Panc1 (cell line): ENCODE measurements at regions not wholly inside any gene's neighbourhood (a gene's known extent, or its start where the extent isn't known, plus 50 kb on each side); places are given as distances from the start of the nearest gene placed in this dataset.

Source experiments
- ATAC-seq: fragments of 200-7000 bp; cut with Tn5 transposase; 2 replicates; pipeline ENCODE4 v1.9.1; 2020; ENCODE audit warnings: mild to moderate bottlenecking, moderate library complexity
- BruUV-seq: library from RNA; stranded (reverse); fragments of 400-500 nt; replicated peaks from 2 replicates; lab custom pipeline; 2021; lab: Mats Ljungman, UMichigan
- CTCF ChIA-PET: fragments of 300-600 bp; sonication (Branson Sonifier 250); formaldehyde crosslinking; loops from one replicate; lab custom pipeline; 2022; ENCODE audit warnings: antibody characterized with exemption; lab: Charles Lee
- POLR2A ChIA-PET: fragments of 300-600 bp; sonication (Branson Sonifier 250); formaldehyde crosslinking; loops from one replicate; lab custom pipeline; 2022; ENCODE audit warnings: antibody characterized with exemption; lab: Charles Lee
- DNase-seq: peaks from one replicate; pipeline ENCODE4 v3.0.0-alpha.2; 2010; ENCODE audit warnings: low read depth, low spot score
- H3K27ac ChIP-seq: 2 replicates; pipeline ENCODE4 v1.5.1; 2011; ENCODE audit warnings: mild to moderate bottlenecking, low read length, inconsistent platforms
- H3K27me3 ChIP-seq: fragments of 200-500 bp; sonication (Bioruptor generic); 2 replicates; pipeline ENCODE4 v1.6.0; 2014; ENCODE audit warnings: low read length, inconsistent platforms; ENCODE audit not compliant: control insufficient read depth, insufficient read depth
- H3K36me3 ChIP-seq: fragments of 200-500 bp; sonication (Bioruptor generic); 2 replicates; pipeline ENCODE4 v1.5.1; 2014; ENCODE audit warnings: inconsistent platforms, mild to moderate bottlenecking, low read length, moderate library complexity; ENCODE audit not compliant: control insufficient read depth, insufficient read depth
- H3K4me1 ChIP-seq: 2 replicates; pipeline ENCODE4 v1.5.1; 2011; ENCODE audit warnings: inconsistent platforms, mild to moderate bottlenecking, low read length, moderate library complexity; ENCODE audit not compliant: control insufficient read depth, insufficient read depth
- H3K4me3 ChIP-seq, 2 experiments: 2 replicates each; pipeline ENCODE4 v1.5.1; 2011 to 2012; ENCODE audit warnings: low read depth in 2 of 2, low read length in 2 of 2, mild to moderate bottlenecking in 2 of 2, inconsistent platforms in 1 of 2, moderate library complexity in 1 of 2
- H3K9me3 ChIP-seq: fragments of 200-500 bp; sonication (Bioruptor generic); 2 replicates; pipeline ENCODE4 v1.5.1; 2014; ENCODE audit warnings: low read depth, mild to moderate bottlenecking, inconsistent platforms, low read length, moderate library complexity; ENCODE audit not compliant: control insufficient read depth, insufficient read depth
- POLR2AphosphoS5 ChIP-seq: IDR thresholded peaks from 2 replicates; pipeline ENCODE4 v1.6.1; 2012; ENCODE audit warnings: mild to moderate bottlenecking, low read depth, low read length, moderate library complexity
- SIN3A ChIP-seq: IDR thresholded peaks from 2 replicates; pipeline ENCODE4 v1.6.1; 2012; ENCODE audit warnings: low read depth, mild to moderate bottlenecking, low read length, moderate library complexity, borderline replicate concordance; ENCODE audit not compliant: insufficient read depth
- TCF7L2 ChIP-seq: IDR thresholded peaks from 2 replicates; pipeline ENCODE4 v1.6.1; 2011; ENCODE audit warnings: mild to moderate bottlenecking, low read depth, low read length, inconsistent platforms
- in situ Hi-C: cut with HindIII; loops from 2 replicates; pipeline ENCODE4 v1.10.0; 2016; ENCODE audit warnings: low sequenced_read_pairs, low pct_unique_long_range_greater_than_20kb
- intact Hi-C: fragments of 100-400 bp; cut with micrococcal nuclease; formaldehyde crosslinking; loops from one replicate; pipeline ENCODE4 v1.10.0; 2022; ENCODE audit not compliant: unreplicated experiment
- TF ChIP-seq, protein P1 (sequence below), 2 experiments: IDR thresholded peaks; 2 replicates each; pipeline ENCODE4 v1.6.1; 2011 to 2012; ENCODE audit warnings: low read depth in 2 of 2, control low read depth in 1 of 2, low read length in 1 of 2, mild to moderate bottlenecking in 1 of 2, moderate library complexity in 1 of 2; ENCODE audit not compliant: insufficient read depth in 1 of 2
- TF ChIP-seq, protein P2 (sequence below): fragments of 450-650 bp; IDR thresholded peaks from 2 replicates; pipeline ENCODE4 v1.5.1; 2017; ENCODE audit warnings: mild to moderate bottlenecking

DNA sequence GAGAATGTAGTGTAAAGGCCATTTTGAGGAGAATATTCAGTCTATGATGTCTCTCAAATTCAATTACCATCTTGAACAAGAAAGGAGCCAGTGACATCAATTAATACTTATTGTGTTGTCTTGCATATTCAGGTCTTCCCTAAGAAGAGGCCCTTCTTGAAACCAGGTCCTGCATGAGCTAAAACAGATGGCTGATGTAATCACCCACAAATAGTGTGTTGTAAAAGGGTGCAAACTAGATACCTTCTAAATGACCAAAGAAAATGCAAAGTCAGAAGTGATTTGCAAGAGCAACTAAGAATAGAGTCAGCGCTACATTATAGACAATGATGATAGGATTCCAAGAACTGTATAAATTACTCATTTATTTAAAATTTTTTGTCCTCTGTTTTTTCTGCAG lies 97.0 kb downstream of the BTBD3 start:
- DNase-seq, result no peak
- Histone ChIP-seq H3K36me3 (no peaks in the 10 kb centered on the region), H3K9me3 (no peaks in the 10 kb centered on the region), H3K27me3 (no peaks in the 10 kb centered on the region), H3K27ac (no peak overlapping the region), H3K4me1 (no peaks in the 10 kb centered on the region), H3K4me3 (no peak overlapping the region)
- in situ Hi-C loops, result no loop called here
- intact Hi-C loops, result no loop called here
- BruUV-seq, result no TSS peak
- TF ChIP-seq TCF7L2 (no peak), SIN3A (no peak), POLR2AphosphoS5 (no peak)
- TF ChIP-seq, protein P1, sequence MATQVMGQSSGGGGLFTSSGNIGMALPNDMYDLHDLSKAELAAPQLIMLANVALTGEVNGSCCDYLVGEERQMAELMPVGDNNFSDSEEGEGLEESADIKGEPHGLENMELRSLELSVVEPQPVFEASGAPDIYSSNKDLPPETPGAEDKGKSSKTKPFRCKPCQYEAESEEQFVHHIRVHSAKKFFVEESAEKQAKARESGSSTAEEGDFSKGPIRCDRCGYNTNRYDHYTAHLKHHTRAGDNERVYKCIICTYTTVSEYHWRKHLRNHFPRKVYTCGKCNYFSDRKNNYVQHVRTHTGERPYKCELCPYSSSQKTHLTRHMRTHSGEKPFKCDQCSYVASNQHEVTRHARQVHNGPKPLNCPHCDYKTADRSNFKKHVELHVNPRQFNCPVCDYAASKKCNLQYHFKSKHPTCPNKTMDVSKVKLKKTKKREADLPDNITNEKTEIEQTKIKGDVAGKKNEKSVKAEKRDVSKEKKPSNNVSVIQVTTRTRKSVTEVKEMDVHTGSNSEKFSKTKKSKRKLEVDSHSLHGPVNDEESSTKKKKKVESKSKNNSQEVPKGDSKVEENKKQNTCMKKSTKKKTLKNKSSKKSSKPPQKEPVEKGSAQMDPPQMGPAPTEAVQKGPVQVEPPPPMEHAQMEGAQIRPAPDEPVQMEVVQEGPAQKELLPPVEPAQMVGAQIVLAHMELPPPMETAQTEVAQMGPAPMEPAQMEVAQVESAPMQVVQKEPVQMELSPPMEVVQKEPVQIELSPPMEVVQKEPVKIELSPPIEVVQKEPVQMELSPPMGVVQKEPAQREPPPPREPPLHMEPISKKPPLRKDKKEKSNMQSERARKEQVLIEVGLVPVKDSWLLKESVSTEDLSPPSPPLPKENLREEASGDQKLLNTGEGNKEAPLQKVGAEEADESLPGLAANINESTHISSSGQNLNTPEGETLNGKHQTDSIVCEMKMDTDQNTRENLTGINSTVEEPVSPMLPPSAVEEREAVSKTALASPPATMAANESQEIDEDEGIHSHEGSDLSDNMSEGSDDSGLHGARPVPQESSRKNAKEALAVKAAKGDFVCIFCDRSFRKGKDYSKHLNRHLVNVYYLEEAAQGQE (IDR thresholded peaks at IDR 0.05; ENCODE audit: insufficient read depth in 1 of 2, low read depth in 2 of 2, low read length in 1 of 2), result no peak
- TF ChIP-seq, protein P2, sequence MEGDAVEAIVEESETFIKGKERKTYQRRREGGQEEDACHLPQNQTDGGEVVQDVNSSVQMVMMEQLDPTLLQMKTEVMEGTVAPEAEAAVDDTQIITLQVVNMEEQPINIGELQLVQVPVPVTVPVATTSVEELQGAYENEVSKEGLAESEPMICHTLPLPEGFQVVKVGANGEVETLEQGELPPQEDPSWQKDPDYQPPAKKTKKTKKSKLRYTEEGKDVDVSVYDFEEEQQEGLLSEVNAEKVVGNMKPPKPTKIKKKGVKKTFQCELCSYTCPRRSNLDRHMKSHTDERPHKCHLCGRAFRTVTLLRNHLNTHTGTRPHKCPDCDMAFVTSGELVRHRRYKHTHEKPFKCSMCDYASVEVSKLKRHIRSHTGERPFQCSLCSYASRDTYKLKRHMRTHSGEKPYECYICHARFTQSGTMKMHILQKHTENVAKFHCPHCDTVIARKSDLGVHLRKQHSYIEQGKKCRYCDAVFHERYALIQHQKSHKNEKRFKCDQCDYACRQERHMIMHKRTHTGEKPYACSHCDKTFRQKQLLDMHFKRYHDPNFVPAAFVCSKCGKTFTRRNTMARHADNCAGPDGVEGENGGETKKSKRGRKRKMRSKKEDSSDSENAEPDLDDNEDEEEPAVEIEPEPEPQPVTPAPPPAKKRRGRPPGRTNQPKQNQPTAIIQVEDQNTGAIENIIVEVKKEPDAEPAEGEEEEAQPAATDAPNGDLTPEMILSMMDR, result no peak
- no peak for ATAC-seq
- ChIA-PET CTCF (no interaction called here), POLR2A (no interaction called here)

DNA sequence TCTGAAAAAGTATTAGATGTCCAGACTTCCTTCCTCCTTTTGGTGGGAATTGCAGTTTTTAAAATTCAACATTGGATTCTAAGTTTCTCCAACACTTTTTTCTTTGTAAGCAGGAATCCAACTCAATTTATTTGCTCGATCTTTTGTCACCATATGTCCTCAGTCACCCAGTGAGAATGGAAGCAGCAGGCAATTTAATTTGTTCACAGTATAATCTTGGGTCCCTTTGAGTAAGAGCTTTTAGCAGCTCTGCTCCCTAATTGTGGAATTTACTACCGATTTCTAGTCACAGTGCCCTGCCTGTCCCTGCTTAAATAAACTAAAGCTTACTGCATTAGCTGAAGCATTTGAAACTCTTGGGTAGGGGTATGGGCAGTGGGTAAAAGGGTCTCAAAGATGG lies 98.6 kb downstream of the BTBD3 start:
- Histone ChIP-seq H3K9me3 (no peaks in the 10 kb centered on the region), H3K27ac (no peak overlapping the region), H3K4me1 (no peaks in the 10 kb centered on the region), H3K27me3 (no peaks in the 10 kb centered on the region), H3K36me3 (no peaks in the 10 kb centered on the region), H3K4me3 (no peak overlapping the region)
- in situ Hi-C loops, result no loop called here
- ATAC-seq (no peak), DNase-seq (no peak)
- TF ChIP-seq, protein P1 (IDR thresholded peaks at IDR 0.05; ENCODE audit: insufficient read depth in 1 of 2, low read depth in 2 of 2, low read length in 1 of 2), result no peak
- TF ChIP-seq, protein P2, result no peak
- no peak for TF ChIP-seq POLR2AphosphoS5
- TF ChIP-seq SIN3A, result no peak
- TF ChIP-seq TCF7L2, result no peak
- intact Hi-C loops, result no loop called here
- CTCF ChIA-PET, result no interaction called here
- BruUV-seq, result no TSS peak
- POLR2A ChIA-PET, result no interaction called here
